HepG2 (cell line): ENCODE measurements at regions not wholly inside any gene's neighbourhood (a gene's known extent, or its start where the extent isn't known, plus 50 kb on each side); places are given as distances from the start of the nearest gene placed in this dataset.

Source experiments
- SIX4 ChIP-seq: sonication (generic); formaldehyde crosslinking; IDR thresholded peaks from 2 replicates; pipeline ENCODE4 v1.4.0; 2020; ENCODE audit warnings: missing genetic modification reagents
- ZIK1 ChIP-seq: sonication (generic); formaldehyde crosslinking; IDR thresholded peaks from 2 replicates; pipeline ENCODE4 v1.5.0; 2020; ENCODE audit warnings: mild to moderate bottlenecking, low read depth, missing genetic modification reagents, borderline replicate concordance
- ZNF577 ChIP-seq: sonication (generic); formaldehyde crosslinking; IDR thresholded peaks from 2 replicates; pipeline ENCODE4 v1.4.0; 2020; ENCODE audit warnings: mild to moderate bottlenecking, low read depth, missing genetic modification reagents, borderline replicate concordance
- TF ChIP-seq, protein P1 (sequence below): sonication (generic); formaldehyde crosslinking; IDR thresholded peaks from 2 replicates; pipeline ENCODE4 v1.4.0; 2020; ENCODE audit warnings: missing genetic modification reagents, borderline replicate concordance
- TF ChIP-seq, protein P2 (sequence below): sonication (generic); formaldehyde crosslinking; IDR thresholded peaks from 2 replicates; pipeline ENCODE4 v1.4.0; 2020; ENCODE audit warnings: missing genetic modification reagents
- TF ChIP-seq, protein P3 (sequence below): sonication (generic); formaldehyde crosslinking; IDR thresholded peaks from 2 replicates; pipeline ENCODE4 v1.4.0; 2020; ENCODE audit warnings: missing genetic modification reagents, borderline replicate concordance

DNA sequence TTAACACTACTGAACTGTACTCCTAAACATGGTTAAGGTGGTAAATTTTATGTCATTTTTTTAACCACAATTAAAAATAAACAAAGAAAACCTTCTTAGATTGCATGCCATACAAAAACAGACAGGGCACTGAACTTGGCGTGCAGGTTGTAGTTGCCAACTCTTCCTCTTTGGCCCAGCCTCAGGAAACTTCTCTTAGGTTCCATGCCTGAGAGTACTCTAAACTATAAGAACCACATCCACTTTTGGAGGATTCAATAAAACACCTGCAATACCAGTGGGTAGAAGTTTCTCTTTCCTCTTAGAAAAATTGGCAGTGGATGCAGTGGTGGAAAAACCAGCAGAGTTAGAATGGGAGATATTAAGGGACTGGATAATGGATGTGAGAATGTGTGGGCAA is 103.4 kb downstream of the LUZP4 start (continued):
- TF ChIP-seq SIX4 (CRISPR knock-in tag) = no peak
- no peak for TF ChIP-seq ZIK1 (CRISPR knock-in tag)
- TF ChIP-seq, protein P1, sequence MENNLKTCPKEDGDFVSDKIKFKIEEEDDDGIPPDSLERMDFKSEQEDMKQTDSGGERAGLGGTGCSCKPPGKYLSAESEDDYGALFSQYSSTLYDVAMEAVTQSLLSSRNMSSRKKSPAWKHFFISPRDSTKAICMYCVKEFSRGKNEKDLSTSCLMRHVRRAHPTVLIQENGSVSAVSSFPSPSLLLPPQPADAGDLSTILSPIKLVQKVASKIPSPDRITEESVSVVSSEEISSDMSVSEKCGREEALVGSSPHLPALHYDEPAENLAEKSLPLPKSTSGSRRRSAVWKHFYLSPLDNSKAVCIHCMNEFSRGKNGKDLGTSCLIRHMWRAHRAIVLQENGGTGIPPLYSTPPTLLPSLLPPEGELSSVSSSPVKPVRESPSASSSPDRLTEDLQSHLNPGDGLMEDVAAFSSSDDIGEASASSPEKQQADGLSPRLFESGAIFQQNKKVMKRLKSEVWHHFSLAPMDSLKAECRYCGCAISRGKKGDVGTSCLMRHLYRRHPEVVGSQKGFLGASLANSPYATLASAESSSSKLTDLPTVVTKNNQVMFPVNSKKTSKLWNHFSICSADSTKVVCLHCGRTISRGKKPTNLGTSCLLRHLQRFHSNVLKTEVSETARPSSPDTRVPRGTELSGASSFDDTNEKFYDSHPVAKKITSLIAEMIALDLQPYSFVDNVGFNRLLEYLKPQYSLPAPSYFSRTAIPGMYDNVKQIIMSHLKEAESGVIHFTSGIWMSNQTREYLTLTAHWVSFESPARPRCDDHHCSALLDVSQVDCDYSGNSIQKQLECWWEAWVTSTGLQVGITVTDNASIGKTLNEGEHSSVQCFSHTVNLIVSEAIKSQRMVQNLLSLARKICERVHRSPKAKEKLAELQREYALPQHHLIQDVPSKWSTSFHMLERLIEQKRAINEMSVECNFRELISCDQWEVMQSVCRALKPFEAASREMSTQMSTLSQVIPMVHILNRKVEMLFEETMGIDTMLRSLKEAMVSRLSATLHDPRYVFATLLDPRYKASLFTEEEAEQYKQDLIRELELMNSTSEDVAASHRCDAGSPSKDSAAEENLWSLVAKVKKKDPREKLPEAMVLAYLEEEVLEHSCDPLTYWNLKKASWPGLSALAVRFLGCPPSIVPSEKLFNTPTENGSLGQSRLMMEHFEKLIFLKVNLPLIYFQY = no peak
- TF ChIP-seq, protein P2, sequence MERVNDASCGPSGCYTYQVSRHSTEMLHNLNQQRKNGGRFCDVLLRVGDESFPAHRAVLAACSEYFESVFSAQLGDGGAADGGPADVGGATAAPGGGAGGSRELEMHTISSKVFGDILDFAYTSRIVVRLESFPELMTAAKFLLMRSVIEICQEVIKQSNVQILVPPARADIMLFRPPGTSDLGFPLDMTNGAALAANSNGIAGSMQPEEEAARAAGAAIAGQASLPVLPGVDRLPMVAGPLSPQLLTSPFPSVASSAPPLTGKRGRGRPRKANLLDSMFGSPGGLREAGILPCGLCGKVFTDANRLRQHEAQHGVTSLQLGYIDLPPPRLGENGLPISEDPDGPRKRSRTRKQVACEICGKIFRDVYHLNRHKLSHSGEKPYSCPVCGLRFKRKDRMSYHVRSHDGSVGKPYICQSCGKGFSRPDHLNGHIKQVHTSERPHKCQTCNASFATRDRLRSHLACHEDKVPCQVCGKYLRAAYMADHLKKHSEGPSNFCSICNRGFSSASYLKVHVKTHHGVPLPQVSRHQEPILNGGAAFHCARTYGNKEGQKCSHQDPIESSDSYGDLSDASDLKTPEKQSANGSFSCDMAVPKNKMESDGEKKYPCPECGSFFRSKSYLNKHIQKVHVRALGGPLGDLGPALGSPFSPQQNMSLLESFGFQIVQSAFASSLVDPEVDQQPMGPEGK (CRISPR knock-in tag) = no peak
- TF ChIP-seq, protein P3, sequence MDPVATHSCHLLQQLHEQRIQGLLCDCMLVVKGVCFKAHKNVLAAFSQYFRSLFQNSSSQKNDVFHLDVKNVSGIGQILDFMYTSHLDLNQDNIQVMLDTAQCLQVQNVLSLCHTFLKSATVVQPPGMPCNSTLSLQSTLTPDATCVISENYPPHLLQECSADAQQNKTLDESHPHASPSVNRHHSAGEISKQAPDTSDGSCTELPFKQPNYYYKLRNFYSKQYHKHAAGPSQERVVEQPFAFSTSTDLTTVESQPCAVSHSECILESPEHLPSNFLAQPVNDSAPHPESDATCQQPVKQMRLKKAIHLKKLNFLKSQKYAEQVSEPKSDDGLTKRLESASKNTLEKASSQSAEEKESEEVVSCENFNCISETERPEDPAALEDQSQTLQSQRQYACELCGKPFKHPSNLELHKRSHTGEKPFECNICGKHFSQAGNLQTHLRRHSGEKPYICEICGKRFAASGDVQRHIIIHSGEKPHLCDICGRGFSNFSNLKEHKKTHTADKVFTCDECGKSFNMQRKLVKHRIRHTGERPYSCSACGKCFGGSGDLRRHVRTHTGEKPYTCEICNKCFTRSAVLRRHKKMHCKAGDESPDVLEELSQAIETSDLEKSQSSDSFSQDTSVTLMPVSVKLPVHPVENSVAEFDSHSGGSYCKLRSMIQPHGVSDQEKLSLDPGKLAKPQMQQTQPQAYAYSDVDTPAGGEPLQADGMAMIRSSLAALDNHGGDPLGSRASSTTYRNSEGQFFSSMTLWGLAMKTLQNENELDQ (CRISPR knock-in tag) = no peak
- no peak for TF ChIP-seq ZNF577 (CRISPR knock-in tag)
